Karpas-422 (cell line): ENCODE measurements at regions not wholly inside any gene's neighbourhood (a gene's known extent, or its start where the extent isn't known, plus 50 kb on each side); places are given as distances from the start of the nearest gene placed in this dataset.
"Not testable (repeated sequence)": the region's sequence is repeated elsewhere in the genome, so short reads cannot be mapped to it uniquely, and the experiment has no call there.

ENCODE experiments used
- DNase-seq: peaks from one replicate; pipeline ENCODE4 v3.0.0-alpha.2; 2015
- H2AFZ ChIP-seq: fragments of 200-600 bp; sonication (generic); 2 replicates; pipeline ENCODE4 v1.6.1; 2014; ENCODE audit warnings: antibody characterized with exemption, low read length, mixed read lengths
- H3K27ac ChIP-seq: fragments of 200-600 bp; sonication (generic); 2 replicates; pipeline ENCODE4 v1.5.1; 2014; ENCODE audit warnings: mild to moderate bottlenecking, low read length, moderate library complexity
- H3K27me3 ChIP-seq: fragments of 200-600 bp; sonication (generic); 2 replicates; pipeline ENCODE4 v1.6.1; 2014; ENCODE audit warnings: low read length, mixed read lengths
- H3K36me3 ChIP-seq: fragments of 200-600 bp; sonication (generic); 2 replicates; pipeline ENCODE4 v1.6.1; 2014; ENCODE audit warnings: low read length, mixed read lengths; ENCODE audit not compliant: insufficient read depth
- H3K4me1 ChIP-seq: fragments of 200-600 bp; sonication (generic); 2 replicates; pipeline ENCODE4 v1.6.1; 2014; ENCODE audit warnings: mild to moderate bottlenecking, low read length, mixed read lengths
- H3K4me2 ChIP-seq: fragments of 200-600 bp; sonication (generic); 2 replicates; pipeline ENCODE4 v1.6.1; 2014; ENCODE audit warnings: low read length, low read depth, mild to moderate bottlenecking; ENCODE audit not compliant: poor library complexity, severe bottlenecking
- H3K4me3 ChIP-seq: fragments of 200-600 bp; sonication (generic); 2 replicates; pipeline ENCODE4 v1.5.1; 2014; ENCODE audit warnings: mild to moderate bottlenecking, antibody characterized with exemption, low read length, mixed read lengths
- H3K79me2 ChIP-seq: fragments of 200-600 bp; sonication (generic); 2 replicates; pipeline ENCODE4 v1.6.1; 2014; ENCODE audit warnings: mild to moderate bottlenecking, low read length, mixed read lengths
- H3K9ac ChIP-seq: fragments of 200-600 bp; sonication (generic); 2 replicates; pipeline ENCODE4 v1.6.0; 2014; ENCODE audit warnings: low read length
- H3K9me2 ChIP-seq: fragments of 200-600 bp; sonication (generic), shearing (Covaris generic); replicated peaks from 2 replicates; pipeline ENCODE4 v1.6.0; 2014; ENCODE audit warnings: mild to moderate bottlenecking, low read length, moderate library complexity; ENCODE audit not compliant: insufficient read depth
- H3K9me3 ChIP-seq: fragments of 300-700, 200-600 bp; sonication (generic); 2 replicates; pipeline ENCODE4 v1.6.1; 2014; ENCODE audit warnings: low read length, mixed read lengths
- H4K20me1 ChIP-seq: fragments of 200-600 bp; sonication (generic); 2 replicates; pipeline ENCODE4 v1.6.1; 2014; ENCODE audit warnings: mild to moderate bottlenecking, antibody characterized with exemption, low read length, low read depth; ENCODE audit not compliant: insufficient read depth

DNA sequence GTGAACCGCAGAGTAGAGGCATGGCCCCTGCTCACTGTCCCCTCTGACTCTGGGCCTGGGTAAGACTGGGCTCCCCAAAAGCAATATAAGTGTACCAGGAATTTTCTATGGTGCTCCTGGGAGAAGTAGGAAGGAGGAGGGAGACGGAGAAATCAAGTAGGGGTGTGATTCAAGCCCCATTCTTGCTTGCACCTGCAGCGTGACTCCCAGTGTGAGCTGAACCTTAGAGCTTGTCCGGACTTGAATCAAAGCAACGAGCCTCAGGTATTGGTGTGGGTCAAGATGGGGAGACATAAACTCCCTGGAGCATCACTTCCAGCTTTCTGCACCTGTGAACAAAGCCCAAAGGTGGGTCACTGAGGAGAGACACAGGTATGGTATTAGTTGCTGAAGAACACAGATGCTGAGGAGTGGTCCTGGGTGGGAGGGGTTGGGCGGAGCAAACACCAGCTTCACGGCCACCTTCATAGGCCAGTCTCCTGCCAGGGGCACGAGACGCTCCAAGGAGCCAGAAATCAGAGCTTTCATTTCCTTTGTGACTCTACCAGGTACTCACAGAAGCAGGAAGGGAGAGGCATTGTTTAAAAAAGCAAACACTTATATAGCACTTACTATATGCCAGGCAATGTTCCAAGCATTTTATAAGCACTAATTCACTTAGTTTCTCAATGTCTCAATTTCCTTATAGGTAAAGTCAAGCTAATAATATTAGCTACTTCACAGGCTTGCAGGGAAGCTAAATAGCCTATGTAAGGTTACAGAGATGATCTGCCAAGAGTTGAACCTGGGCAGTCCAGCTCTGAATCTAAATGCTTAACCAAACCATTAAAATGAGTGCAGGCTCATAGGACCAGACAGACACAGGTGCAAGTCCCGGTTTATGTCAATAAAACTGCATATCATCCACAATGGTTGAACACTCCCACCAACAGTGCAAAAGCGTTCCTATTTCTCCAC is 775.3 kb downstream of the UQCRFS1 start:
- no peak overlapping the region for H3K9ac ChIP-seq
- no peak for DNase-seq
- no peak overlapping the region for H2AFZ ChIP-seq
- no peak overlapping the region for H3K4me3 ChIP-seq
- no peaks in the 10 kb centered on the region for H4K20me1 ChIP-seq
- no peaks in the 10 kb centered on the region for H3K9me3 ChIP-seq
- no peaks in the 10 kb centered on the region for H3K9me2 ChIP-seq
- no peaks in the 10 kb centered on the region for H3K79me2 ChIP-seq
- H3K36me3 ChIP-seq, result no peaks in the 10 kb centered on the region
- H3K27me3 ChIP-seq, result 0 out of 2 replicates have a peak, but pooled peaks cover 2% of the 10 kb centered on the region
- H3K4me2 ChIP-seq, result no peak overlapping the region
- H3K27ac ChIP-seq, result no peak overlapping the region
- H3K4me1 ChIP-seq, result no peaks in the 10 kb centered on the region

DNA sequence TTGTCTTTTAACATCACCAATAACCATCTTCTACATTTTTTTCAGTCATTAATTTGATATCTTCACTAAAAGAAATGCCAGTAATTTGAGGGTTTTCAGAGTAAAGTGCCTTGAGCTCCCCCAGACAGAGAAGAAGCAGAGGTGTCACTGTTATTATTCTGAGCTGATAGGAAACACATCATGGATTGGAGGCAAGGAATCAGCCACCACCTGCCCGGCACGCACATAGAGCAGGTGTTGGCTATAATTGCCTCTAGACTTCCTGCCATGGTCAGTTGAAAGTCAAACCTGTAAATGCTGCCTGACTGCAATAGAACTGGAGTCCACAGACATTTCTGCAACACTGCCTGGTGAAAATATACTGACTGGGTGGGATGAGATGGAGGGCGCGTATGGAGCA is 776.6 kb downstream of the UQCRFS1 start:
- no peak overlapping the region for H3K9ac ChIP-seq
- H3K79me2 ChIP-seq, result no peaks in the 10 kb centered on the region
- H3K27me3 ChIP-seq, result 0 out of 2 replicates have a peak, but pooled peaks cover 2% of the 10 kb centered on the region
- no peak overlapping the region for H3K4me3 ChIP-seq
- DNase-seq, result no peak
- no peak overlapping the region for H3K27ac ChIP-seq
- H3K4me2 ChIP-seq, result no peak overlapping the region
- H4K20me1 ChIP-seq, result no peaks in the 10 kb centered on the region
- H3K36me3 ChIP-seq, result no peaks in the 10 kb centered on the region
- no peaks in the 10 kb centered on the region for H3K9me2 ChIP-seq
- H3K4me1 ChIP-seq, result no peaks in the 10 kb centered on the region
- no peaks in the 10 kb centered on the region for H3K9me3 ChIP-seq
- no peak overlapping the region for H2AFZ ChIP-seq

DNA sequence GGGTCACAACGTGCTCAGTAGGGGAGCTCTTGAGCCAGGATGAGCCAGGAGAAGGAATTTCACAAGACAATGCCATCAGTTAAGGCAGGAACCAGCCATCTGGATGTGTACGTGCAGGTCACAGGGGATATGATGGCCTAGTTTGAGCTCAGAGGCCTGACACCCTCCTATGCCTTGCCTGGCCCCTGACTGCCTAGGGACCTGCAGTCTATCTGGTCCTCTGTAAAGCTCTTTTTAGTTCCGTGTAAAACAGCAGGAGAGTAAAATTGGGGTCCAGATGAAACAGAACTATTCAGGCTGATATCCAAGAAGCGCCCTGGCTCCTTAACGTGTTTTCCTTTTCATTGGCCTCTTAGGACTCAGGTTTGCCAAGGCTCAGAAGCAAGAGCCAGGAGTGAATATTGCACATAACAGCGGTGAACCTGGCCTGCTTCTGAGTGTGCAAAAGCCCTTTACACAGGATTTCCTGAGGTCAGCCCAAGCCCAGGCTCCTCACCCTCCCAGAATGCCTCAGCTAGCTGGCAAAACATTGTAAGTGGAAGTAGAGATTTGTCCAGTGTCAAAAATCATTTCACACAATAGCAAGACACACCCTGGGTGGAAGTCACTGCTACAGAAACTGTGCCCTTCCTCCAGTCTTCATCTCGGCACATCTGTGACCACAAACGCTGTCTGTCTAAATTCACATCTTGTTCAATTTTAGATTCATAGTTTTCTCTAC is 777.2 kb downstream of the UQCRFS1 start:
- no peak overlapping the region for H3K27ac ChIP-seq
- DNase-seq, result no peak
- H2AFZ ChIP-seq, result no peak overlapping the region

DNA sequence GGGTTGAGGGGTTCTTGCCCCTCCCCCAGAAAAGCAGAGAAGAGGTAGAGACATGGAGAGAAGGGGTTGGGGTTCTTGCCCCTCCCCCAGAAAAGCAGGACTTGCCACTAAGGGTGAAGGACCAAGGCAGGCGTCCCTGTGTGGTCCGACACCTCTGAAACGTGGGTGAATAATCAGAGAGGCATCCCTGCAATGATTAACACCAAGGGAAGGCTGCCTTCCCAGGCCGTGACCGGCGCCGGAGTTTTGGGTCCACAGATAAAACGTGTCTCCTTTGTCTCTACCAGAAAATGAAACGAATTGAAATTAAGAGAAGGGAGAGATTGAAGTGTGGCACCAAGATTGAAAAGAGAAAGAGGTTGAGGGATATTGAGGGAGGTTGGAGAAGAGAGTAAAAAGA is 778.2 kb downstream of the UQCRFS1 start:
- not testable (repeated sequence) for H3K4me1 ChIP-seq, H3K27me3 ChIP-seq, H3K4me3 ChIP-seq, H3K36me3 ChIP-seq, H3K79me2 ChIP-seq, H3K9ac ChIP-seq, DNase-seq, H2AFZ ChIP-seq, H4K20me1 ChIP-seq, H3K9me3 ChIP-seq, H3K27ac ChIP-seq, H3K4me2 ChIP-seq, H3K9me2 ChIP-seq

More for the DNA sequence above, 777.2 kb downstream of the UQCRFS1 start:
- no peak overlapping the region for H3K4me3 ChIP-seq
- H3K4me1 ChIP-seq, result no peaks in the 10 kb centered on the region
- H3K4me2 ChIP-seq, result no peak overlapping the region
- H3K9me2 ChIP-seq, result no peaks in the 10 kb centered on the region
- no peaks in the 10 kb centered on the region for H3K9me3 ChIP-seq
- no peaks in the 10 kb centered on the region for H3K36me3 ChIP-seq
- H4K20me1 ChIP-seq, result no peaks in the 10 kb centered on the region
- 0 out of 2 replicates have a peak, but pooled peaks cover 2% of the 10 kb centered on the region for H3K27me3 ChIP-seq
- no peak overlapping the region for H3K9ac ChIP-seq
- no peaks in the 10 kb centered on the region for H3K79me2 ChIP-seq

DNA sequence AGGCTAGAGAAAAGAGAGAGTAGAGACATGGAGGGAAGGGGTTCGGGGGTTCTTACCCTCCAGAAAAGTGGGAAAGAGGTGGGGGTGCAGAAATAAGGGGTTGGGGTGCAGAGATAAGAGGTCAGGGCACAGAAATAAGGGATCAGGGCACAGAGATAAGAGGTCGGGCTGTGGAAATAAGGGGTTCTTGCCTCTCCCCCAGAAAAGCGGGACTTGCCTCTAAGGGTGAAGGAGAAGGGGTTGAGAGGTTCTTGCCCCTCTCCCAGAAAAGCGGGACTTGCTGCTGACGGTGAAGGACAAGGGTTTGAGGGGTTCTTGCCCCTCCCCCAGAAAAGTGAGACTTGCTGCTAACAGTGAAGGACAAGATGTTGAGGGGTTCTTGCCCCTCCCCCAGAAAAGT is 778.6 kb downstream of the UQCRFS1 start:
- not testable (repeated sequence) for H3K9me2 ChIP-seq, H3K4me2 ChIP-seq, H3K4me1 ChIP-seq, H3K79me2 ChIP-seq, H3K27me3 ChIP-seq, H3K9ac ChIP-seq, H3K27ac ChIP-seq, DNase-seq, H2AFZ ChIP-seq, H3K4me3 ChIP-seq, H3K9me3 ChIP-seq, H4K20me1 ChIP-seq, H3K36me3 ChIP-seq

DNA sequence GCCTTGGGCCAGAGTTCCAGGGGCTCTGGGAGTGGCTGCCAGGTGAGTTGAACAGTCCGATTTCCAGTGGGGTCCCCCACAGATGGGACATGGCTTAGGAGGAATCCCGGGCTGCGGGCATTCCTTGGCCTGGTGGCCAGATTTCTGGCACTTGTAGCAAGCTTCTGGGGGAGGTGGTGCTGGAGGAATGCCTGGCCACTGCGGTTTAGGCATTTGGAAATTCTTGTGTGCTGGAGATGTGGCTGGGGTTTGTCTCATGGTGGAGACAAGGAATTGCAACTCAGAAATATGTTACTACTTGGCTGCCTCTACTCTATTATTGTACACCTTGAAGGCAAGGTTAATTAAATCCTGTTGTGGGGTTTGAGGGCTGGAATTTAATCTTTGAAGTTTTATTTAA is 779.8 kb downstream of the UQCRFS1 start:
- not testable (repeated sequence) for H3K79me2 ChIP-seq, DNase-seq, H3K9ac ChIP-seq

DNA sequence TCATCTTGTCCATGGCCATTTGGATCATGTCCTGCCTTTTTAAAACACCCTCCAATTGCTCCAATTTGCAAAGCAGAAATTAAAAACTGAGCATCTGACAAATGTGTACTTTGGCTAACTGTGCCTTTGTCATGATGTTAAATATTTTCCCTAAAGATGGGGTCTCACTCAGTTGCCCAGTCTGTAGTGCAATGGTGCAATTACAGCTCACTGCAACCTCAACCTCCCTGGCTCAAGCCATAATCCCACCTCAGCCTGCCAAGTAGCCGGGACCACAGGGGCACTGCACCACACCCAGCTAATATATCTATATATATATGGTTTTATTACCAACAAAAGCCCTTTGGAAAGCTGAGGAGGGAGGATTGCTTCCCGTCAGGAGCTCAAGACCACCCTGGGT is 782.7 kb downstream of the UQCRFS1 start:
- Histone ChIP-seq H3K9ac (no peak overlapping the region), H3K9me2 (no peaks in the 10 kb centered on the region), H3K4me3 (no peak overlapping the region), H3K27ac (no peak overlapping the region), H3K4me1 (no peaks in the 10 kb centered on the region), H2AFZ (no peak overlapping the region), H4K20me1 (no peaks in the 10 kb centered on the region), H3K36me3 (no peaks in the 10 kb centered on the region), H3K9me3 (no peaks in the 10 kb centered on the region), H3K27me3 (no peaks in the 10 kb centered on the region), H3K4me2 (no peak overlapping the region), H3K79me2 (no peaks in the 10 kb centered on the region)
- DNase-seq, result no peak

More for the DNA sequence above, 779.8 kb downstream of the UQCRFS1 start:
- not testable (repeated sequence) for H3K9me2 ChIP-seq, H2AFZ ChIP-seq, H4K20me1 ChIP-seq, H3K4me2 ChIP-seq, H3K27ac ChIP-seq, H3K27me3 ChIP-seq, H3K9me3 ChIP-seq, H3K4me1 ChIP-seq, H3K4me3 ChIP-seq, H3K36me3 ChIP-seq

DNA sequence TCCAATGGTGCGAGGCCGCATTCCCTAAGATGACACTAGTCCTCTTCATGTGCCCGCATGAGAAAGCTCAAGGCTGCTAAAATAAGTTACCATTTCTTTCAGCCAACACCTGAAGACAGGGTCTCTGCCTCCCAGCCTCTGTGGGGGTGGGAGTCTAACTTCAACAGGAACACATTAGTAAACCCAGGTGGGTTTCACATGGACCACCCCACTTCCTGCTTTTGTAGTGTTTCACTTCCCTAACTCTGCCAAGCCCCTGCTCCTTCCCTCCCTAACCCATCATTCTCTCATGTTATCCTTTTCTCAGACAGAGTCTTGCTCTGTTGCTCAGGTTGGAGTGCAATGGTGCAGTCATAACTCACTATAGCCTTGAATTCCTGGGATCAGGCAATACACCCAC is 783.6 kb downstream of the UQCRFS1 start:
- H3K79me2 ChIP-seq, result no peaks in the 10 kb centered on the region
- no peaks in the 10 kb centered on the region for H3K4me1 ChIP-seq
- H3K9me3 ChIP-seq, result no peaks in the 10 kb centered on the region
- no peak overlapping the region for H3K4me3 ChIP-seq
- H3K27ac ChIP-seq, result no peak overlapping the region
- no peak overlapping the region for H2AFZ ChIP-seq
- H3K9me2 ChIP-seq, result no peaks in the 10 kb centered on the region
- no peak for DNase-seq
- H3K36me3 ChIP-seq, result no peaks in the 10 kb centered on the region
- no peak overlapping the region for H3K4me2 ChIP-seq
- no peaks in the 10 kb centered on the region for H4K20me1 ChIP-seq
- H3K9ac ChIP-seq, result no peak overlapping the region
- H3K27me3 ChIP-seq, result no peaks in the 10 kb centered on the region
